ENCODE measurements at regions not wholly inside any gene's neighbourhood (a gene's known extent, or its start where the extent isn't known, plus 50 kb on each side); places are given as distances from the start of the nearest gene placed in this dataset.

DNA sequence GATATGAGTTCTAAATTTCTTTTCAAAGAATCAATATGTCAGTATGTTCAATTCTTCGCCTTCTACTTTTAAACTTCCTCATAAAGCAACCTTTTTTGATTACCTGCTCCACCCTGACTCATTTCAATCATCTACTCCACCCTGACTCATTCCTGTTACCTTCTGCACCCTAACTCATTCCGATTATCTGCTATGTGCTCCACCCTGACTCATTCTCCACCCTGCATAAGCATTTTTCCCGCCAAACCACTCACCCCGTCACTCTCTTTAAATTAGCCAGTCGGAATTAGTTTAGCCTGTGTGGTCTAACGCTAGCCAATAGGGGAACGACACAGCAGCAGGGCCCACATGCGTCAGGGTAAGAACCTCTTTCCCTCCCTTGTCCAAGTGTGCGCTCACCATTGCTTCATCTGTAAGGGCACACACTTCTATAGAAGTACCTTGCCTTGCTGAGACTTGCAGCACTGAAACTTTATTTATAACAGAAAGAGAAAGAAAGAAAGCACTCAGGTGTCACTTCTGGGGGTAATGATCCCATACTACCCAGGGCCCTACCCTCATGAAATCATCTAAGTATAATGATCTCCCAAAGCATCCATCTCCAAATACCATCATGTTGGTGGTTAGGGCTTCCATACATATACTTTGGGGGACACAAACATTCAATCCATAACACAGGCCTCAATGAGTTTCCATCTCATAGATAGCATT is 875.2 kb downstream of the RAPGEF2 start:
- no peak overlapping the region for H3K4me3 ChIP-seq (ENCODE audit: low read depth, low read length)
- DNase-seq (ENCODE audit: low read depth): no peak
- TF ChIP-seq, protein P1, sequence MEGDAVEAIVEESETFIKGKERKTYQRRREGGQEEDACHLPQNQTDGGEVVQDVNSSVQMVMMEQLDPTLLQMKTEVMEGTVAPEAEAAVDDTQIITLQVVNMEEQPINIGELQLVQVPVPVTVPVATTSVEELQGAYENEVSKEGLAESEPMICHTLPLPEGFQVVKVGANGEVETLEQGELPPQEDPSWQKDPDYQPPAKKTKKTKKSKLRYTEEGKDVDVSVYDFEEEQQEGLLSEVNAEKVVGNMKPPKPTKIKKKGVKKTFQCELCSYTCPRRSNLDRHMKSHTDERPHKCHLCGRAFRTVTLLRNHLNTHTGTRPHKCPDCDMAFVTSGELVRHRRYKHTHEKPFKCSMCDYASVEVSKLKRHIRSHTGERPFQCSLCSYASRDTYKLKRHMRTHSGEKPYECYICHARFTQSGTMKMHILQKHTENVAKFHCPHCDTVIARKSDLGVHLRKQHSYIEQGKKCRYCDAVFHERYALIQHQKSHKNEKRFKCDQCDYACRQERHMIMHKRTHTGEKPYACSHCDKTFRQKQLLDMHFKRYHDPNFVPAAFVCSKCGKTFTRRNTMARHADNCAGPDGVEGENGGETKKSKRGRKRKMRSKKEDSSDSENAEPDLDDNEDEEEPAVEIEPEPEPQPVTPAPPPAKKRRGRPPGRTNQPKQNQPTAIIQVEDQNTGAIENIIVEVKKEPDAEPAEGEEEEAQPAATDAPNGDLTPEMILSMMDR (conservative IDR thresholded peaks at IDR 0.05; ENCODE audit: low read depth, low read length): no peak

DNA sequence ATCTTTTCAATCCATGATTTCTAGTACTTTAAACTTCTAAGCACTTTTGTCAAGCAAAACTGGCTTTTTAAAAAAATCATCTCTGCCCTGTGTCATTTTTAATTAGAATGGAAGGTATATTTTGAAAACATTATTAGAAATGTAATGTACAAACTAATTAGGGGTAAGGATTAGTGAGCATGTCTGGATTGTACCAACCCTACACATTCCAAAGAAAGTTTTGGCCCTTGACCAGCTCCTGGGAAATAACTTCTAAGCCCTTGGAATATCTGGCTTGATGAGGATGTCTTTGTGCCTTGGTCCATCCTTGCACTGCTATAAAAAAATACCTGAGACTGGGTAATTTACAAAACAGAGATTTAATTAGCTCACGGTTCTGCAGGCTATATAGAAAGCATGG is 876.5 kb downstream of the RAPGEF2 start:
- TF ChIP-seq, protein P1 (conservative IDR thresholded peaks at IDR 0.05; ENCODE audit: low read depth, low read length): no peak
- H3K4me3 ChIP-seq (ENCODE audit: low read depth, low read length): no peak overlapping the region
- DNase-seq (ENCODE audit: low read depth): no peak

DNA sequence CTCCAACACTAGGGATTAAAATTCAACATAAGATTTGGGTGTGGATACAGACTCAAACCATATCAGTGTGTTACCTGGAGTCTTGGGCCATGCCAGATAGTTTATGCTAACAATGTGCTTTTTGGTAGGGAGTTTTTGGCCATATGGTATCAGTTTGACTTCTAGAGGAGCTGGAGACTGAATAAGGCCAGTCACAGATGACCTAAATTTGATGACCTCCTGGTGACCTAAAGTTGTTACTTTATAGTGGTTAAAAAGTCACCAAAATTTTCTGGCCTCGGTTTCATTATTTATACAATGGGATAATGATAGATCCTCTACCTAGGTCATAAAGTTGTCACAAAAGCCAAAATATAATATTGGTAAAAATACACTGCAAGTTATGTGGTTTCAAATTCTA is 877.1 kb downstream of the RAPGEF2 start:
- DNase-seq (ENCODE audit: low read depth): no peak
- TF ChIP-seq, protein P1 (conservative IDR thresholded peaks at IDR 0.05; ENCODE audit: low read depth, low read length): no peak
- H3K4me3 ChIP-seq (ENCODE audit: low read depth, low read length): no peak overlapping the region

DNA sequence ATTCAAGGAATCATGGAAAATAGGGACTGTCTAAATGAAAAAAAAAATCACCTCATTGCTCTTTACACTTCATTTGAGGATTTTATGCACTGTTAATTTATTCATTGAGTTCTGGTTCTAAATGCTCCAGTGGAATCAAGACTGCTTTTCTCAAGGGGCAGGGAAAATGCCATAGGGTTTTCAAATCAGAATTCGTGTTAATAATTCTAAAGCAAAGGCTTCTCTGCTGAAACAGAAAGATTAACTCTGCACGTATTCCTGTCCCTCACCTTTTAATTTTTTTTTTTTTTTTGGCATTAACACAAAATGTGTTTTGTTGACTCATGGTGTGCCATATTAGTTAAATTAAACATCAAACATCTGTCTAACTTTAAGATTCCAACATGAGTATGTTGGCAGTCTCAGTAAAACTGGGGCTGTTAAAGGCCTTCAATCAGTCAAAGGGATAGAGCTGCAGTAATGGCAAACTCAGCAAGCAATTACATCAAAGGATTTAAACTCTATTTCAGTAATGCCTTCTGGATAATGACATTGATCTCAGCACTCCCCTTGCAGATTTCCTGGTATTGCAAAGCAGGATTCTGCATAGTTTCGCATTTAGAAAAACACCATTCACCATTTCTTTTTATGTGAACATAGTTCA is 878.1 kb downstream of the RAPGEF2 start:
- DNase-seq (ENCODE audit: low read depth): peak; percentile 29
- TF ChIP-seq, protein P1 (conservative IDR thresholded peaks at IDR 0.05; ENCODE audit: low read depth, low read length): no peak
- no peak overlapping the region for H3K4me3 ChIP-seq (ENCODE audit: low read depth, low read length)

DNA sequence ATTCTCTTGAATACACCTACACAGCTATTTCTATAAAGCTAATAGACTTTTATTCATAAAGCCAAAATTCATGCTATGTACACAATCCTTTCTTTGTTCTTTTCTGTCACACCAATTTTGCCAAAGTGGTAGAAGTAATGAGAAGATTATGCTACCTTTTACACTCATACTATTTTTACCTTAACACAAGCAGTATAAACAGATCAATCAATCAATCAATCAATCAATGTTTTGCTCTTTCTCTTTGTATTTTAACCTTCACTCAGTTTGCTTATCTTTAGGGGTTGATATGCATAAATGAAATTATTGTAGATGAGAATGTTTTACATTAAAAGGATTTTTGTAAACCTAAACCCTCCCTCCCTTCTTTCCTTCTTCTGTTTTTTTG is 878.6 kb downstream of the RAPGEF2 start:
- no peak for DNase-seq (ENCODE audit: low read depth)
- H3K4me3 ChIP-seq (ENCODE audit: low read depth, low read length): no peak overlapping the region
- TF ChIP-seq, protein P1 (conservative IDR thresholded peaks at IDR 0.05; ENCODE audit: low read depth, low read length): no peak

DNA sequence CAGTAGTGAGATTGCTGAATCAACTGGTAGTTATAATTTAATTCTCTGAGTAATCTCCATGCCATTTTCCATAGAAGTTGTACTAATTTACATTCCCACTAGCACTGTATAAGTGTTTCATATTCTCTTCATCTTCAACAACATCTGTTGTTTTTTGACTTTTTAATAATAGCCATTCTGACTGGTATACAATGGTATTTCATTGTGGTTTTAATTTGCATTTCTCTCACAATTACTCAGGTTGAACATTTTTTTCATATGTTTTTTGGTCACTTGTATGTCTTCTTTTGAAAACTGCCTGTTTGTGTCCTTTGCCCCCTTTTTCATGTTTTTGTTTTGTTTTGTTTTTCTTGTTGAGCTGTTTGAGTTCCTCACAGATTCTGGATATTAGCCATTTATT is 880.2 kb downstream of the RAPGEF2 start:
- TF ChIP-seq, protein P1 (conservative IDR thresholded peaks at IDR 0.05; ENCODE audit: low read depth, low read length): no peak
- no peak overlapping the region for H3K4me3 ChIP-seq (ENCODE audit: low read depth, low read length)
- no peak for DNase-seq (ENCODE audit: low read depth)

All from epithelial cell of proximal tubule (primary cell).